Uterus (tissue), 2 donors: ENCODE measurements at regions not wholly inside any gene's neighbourhood (a gene's known extent, or its start where the extent isn't known, plus 50 kb on each side); places are given as distances from the start of the nearest gene placed in this dataset.

Experiments used
- CTCF ChIP-seq, 4 experiments: fragments of 200-600 bp in 2 of 4; fragments of 450-650 bp in 2 of 4; sonication (generic) in 2 of 4; IDR thresholded peaks; one replicate each; pipeline ENCODE4 v1.5.1; 2016 to 2019; ENCODE audit warnings: antibody characterized with exemption in 4 of 4, mild to moderate bottlenecking in 2 of 4, moderate library complexity in 1 of 4
- POLR2A ChIP-seq, 2 donors: fragments of 450-650 bp; IDR thresholded peaks; one replicate each; pipeline ENCODE4 v1.6.1; 2016; ENCODE audit warnings: antibody characterized with exemption in 2 of 2, mild to moderate bottlenecking in 1 of 2, moderate library complexity in 1 of 2

GRCh38 chr11:21775911-21776310 is 417.0 kb upstream of the ANO5 start:
- TF ChIP-seq CTCF (IDR thresholded peaks at IDR 0.05): no peak
- no peak for TF ChIP-seq POLR2A (IDR thresholded peaks at IDR 0.05)
